AG04450 (cell line): ENCODE measurements at regions not wholly inside any gene's neighbourhood (a gene's known extent, or its start where the extent isn't known, plus 50 kb on each side); places are given as distances from the start of the nearest gene placed in this dataset.

Experiments used
- CTCF ChIA-PET: fragments of 300-600, 350-600 bp; formaldehyde crosslinking; extraction: SDS; loops from one replicate; lab custom pipeline; 2022; ENCODE audit warnings: antibody characterized with exemption, inconsistent platforms; lab: Charles Lee
- POLR2A ChIA-PET: fragments of 350-600 bp; formaldehyde crosslinking; extraction: SDS; loops from one replicate; lab custom pipeline; 2021; ENCODE audit warnings: antibody characterized with exemption, inconsistent platforms; lab: Yijun Ruan, JAX
- DNase-seq: peaks from one replicate; pipeline ENCODE4 v3.0.0-alpha.2; 2011; ENCODE audit warnings: low read depth, low spot score
- H3K27ac ChIP-seq: one replicate; pipeline ENCODE4 v1.5.1; 2012; ENCODE audit warnings: low read depth, low read length, control low read depth
- H3K27me3 ChIP-seq: one replicate; pipeline ENCODE4 v1.6.0; 2012; ENCODE audit warnings: low read length; ENCODE audit not compliant: control insufficient read depth, insufficient read depth
- H3K4me3 ChIP-seq: 2 replicates; pipeline ENCODE4 v1.5.1; 2011; ENCODE audit warnings: mild to moderate bottlenecking, low read depth, low read length, control low read depth
- H3K9me3 ChIP-seq: 2 replicates; pipeline ENCODE4 v1.5.1; 2012; ENCODE audit warnings: low read length; ENCODE audit not compliant: control insufficient read depth, insufficient read depth
- TF ChIP-seq, protein P1 (sequence below): IDR thresholded peaks from 2 replicates; pipeline ENCODE4 v1.5.1; 2011; ENCODE audit warnings: low read depth, low read length, control low read depth, inconsistent platforms

DNA sequence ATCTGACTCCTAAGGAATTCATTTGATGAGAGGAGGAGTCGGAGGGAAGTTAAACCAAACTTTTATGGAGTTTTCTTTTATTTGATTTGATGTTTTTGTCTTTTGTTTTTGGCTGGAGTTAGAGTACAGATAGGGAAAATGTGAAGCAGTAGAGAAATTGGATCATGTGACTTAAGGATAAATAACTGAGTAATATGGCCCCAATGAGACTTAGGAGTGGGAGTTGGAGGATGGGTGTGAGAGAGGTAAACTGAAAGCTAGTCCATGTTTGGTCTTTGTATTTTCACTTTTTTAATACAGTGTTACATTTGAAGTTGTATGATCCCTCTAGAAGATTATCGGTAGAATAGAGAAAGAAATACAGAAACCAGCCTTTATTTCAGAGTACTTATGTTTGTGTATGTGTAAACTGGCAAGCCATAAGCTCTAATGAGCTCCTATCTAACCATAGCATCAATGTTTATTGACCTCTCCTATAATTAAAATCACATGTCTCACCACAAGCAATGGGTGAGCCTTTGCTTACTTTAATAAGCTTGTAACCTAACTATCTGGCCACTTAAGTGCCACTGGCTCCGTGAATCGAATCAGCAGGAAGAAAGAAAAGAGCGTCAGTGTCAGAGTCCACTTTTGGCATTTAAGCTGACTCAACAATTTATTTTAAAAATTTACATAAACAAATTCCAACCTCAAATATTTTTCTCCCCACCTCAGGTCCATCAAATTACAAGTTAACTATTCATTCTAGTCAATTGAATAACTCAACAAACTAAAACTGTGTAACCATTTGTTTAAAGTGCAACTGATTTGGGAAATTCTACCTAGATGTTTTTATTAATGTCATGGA is 113.8 kb downstream of the EPDR1 start:
- POLR2A ChIA-PET: no interaction called here
- no peak for DNase-seq
- Histone ChIP-seq H3K27me3 (no peaks in the 10 kb centered on the region), H3K9me3 (peaks cover 4% of the 10 kb centered on the region), H3K27ac (no peak overlapping the region), H3K4me3 (no peak overlapping the region)
- TF ChIP-seq, protein P1, sequence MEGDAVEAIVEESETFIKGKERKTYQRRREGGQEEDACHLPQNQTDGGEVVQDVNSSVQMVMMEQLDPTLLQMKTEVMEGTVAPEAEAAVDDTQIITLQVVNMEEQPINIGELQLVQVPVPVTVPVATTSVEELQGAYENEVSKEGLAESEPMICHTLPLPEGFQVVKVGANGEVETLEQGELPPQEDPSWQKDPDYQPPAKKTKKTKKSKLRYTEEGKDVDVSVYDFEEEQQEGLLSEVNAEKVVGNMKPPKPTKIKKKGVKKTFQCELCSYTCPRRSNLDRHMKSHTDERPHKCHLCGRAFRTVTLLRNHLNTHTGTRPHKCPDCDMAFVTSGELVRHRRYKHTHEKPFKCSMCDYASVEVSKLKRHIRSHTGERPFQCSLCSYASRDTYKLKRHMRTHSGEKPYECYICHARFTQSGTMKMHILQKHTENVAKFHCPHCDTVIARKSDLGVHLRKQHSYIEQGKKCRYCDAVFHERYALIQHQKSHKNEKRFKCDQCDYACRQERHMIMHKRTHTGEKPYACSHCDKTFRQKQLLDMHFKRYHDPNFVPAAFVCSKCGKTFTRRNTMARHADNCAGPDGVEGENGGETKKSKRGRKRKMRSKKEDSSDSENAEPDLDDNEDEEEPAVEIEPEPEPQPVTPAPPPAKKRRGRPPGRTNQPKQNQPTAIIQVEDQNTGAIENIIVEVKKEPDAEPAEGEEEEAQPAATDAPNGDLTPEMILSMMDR: no peak
- CTCF ChIA-PET: no interaction called here

DNA sequence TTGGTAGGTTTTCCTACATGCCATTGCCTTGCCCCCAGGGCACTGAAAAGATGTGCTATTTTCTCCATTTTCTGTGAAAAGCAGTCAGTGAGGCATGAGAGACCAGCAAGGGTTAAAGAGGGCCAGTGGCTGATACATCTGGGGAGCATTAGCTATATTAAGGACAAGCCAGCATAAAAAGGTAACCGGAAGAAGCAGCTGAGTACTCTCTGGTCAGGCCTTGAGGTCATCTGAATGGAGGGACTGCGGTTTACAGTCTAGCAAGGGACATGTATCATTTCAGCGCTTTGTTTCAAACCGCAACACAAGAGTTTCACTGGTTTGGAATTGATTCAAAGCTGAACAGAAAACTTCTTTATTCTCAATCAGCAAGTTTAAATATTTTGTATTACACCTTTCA is 120.4 kb downstream of the EPDR1 start:
- no peak overlapping the region for H3K4me3 ChIP-seq
- no peak overlapping the region for H3K27ac ChIP-seq
- ChIA-PET POLR2A (no interaction called here), CTCF (no interaction called here)
- DNase-seq: no peak
- H3K9me3 ChIP-seq: peaks cover 4% of the 10 kb centered on the region
- TF ChIP-seq, protein P1: no peak
- no peaks in the 10 kb centered on the region for H3K27me3 ChIP-seq

DNA sequence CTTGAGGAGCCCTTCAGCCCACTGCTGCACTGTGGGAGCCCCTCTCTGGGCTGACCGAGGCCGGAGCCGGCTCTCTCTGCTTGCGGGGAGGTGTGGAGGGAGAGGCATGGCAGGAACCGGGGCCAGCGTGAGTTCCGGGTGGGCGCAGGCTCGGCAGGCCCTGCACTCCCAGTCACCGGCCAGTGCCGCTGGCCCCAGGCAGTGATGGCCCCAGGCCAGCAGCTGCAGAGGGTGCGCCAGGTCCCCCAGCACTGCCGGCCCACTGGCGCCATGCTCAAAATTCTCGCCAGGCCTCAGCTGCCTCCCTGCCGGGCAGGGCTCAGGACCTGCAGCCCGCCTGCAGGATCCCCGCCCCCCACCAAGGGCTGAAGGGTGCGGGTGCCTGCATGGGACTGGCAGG is 128.4 kb upstream of the STARD3NL start:
- Histone ChIP-seq H3K4me3 (no peak overlapping the region), H3K9me3 (peaks cover 27% of the 10 kb centered on the region), H3K27me3 (no peaks in the 10 kb centered on the region), H3K27ac (no peak overlapping the region)
- CTCF ChIA-PET: no interaction called here
- POLR2A ChIA-PET: no interaction called here
- TF ChIP-seq, protein P1: no peak
- DNase-seq: no peak

DNA sequence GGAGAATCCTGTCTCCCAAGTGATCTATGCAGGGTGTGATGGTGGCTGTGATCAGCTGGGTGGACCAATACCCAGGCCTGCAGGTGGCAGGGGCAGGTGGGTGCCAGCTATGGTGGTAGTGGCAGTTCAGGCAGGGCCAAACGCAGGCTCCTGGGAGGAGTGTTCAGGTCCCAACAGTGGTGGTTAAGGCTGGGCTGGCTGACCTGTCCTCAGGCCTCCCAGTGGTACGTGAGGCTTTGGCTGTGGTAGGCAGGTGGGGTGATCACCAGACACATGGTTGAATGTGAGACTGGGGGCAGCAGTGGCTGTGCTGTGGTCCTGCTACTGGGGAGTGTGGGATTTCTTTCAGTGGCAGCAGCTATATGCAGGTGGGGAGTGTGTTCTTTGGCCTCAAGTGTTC is 126.7 kb upstream of the STARD3NL start:
- CTCF ChIA-PET: no interaction called here
- Histone ChIP-seq H3K27me3 (no peaks in the 10 kb centered on the region), H3K4me3 (no peak overlapping the region), H3K27ac (no peak overlapping the region), H3K9me3 (peaks cover 27% of the 10 kb centered on the region)
- no peak for DNase-seq
- TF ChIP-seq, protein P1: no peak
- POLR2A ChIA-PET: no interaction called here

DNA sequence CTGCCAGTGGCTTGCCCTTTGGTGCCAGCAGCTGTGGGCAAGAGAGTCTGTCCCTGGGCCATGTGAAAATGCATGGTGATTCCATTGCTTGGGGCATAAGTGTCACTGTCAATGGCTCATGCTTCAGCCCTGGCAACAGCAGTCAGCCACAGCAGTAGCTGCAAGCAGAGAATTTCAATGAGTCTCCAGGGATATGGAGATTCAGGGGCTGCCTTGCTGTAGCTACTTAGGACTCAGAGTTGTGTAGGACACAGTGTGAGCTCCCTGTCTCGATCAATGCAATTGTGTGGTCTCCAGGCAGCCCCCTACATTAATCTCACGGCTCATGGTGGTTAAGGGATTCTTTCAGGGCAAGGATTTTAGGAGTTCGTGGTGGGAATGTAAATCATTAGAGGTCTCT is 126.3 kb upstream of the STARD3NL start:
- POLR2A ChIA-PET: no interaction called here
- CTCF ChIA-PET: no interaction called here
- no peak for DNase-seq
- no peak overlapping the region for H3K27ac ChIP-seq
- H3K9me3 ChIP-seq: peaks cover 27% of the 10 kb centered on the region
- TF ChIP-seq, protein P1: no peak
- no peaks in the 10 kb centered on the region for H3K27me3 ChIP-seq
- H3K4me3 ChIP-seq: no peak overlapping the region
